ENCODE measurements at regions not wholly inside any gene's neighbourhood (a gene's known extent, or its start where the extent isn't known, plus 50 kb on each side); places are given as distances from the start of the nearest gene placed in this dataset.

- H2AFZ ChIP-seq (ENCODE audit: low read length), result no peak overlapping the region
- H3K27ac ChIP-seq (ENCODE audit: low read length), result no peak overlapping the region
- no peaks in the 10 kb centered on the region for H4K20me1 ChIP-seq (ENCODE audit: insufficient read depth, low read depth, low read length)
- H3K4me2 ChIP-seq (ENCODE audit: low read depth, low read length, poor library complexity, severe bottlenecking), result no peak overlapping the region
- 0 out of 2 replicates have a peak, but pooled peaks cover 2% of the 10 kb centered on the region for H3K27me3 ChIP-seq (ENCODE audit: low read length)
- no peak for DNase-seq
- no peaks in the 10 kb centered on the region for H3K36me3 ChIP-seq (ENCODE audit: insufficient read depth, low read length)
- H3K4me3 ChIP-seq (ENCODE audit: low read length), result no peak overlapping the region
- no peaks in the 10 kb centered on the region for H3K9me3 ChIP-seq (ENCODE audit: low read length)
- no peak overlapping the region for H3K9ac ChIP-seq (ENCODE audit: low read length)
- no peaks in the 10 kb centered on the region for H3K79me2 ChIP-seq (ENCODE audit: low read length)
- no peaks in the 10 kb centered on the region for H3K4me1 ChIP-seq (ENCODE audit: low read length)
- H3K9me2 ChIP-seq (replicated peaks; ENCODE audit: insufficient read depth, low read length), result no peaks in the 10 kb centered on the region
These were observed 184.5 kb downstream of the SYK start for GRCh38 chr9:90986161-90986560.

- no peaks in the 10 kb centered on the region for H3K9me3 ChIP-seq (ENCODE audit: low read length)
- no peaks in the 10 kb centered on the region for H3K79me2 ChIP-seq (ENCODE audit: low read length)
- H3K27ac ChIP-seq (ENCODE audit: low read length), result no peak overlapping the region
- 0 out of 2 replicates have a peak, but pooled peaks cover 2% of the 10 kb centered on the region for H3K27me3 ChIP-seq (ENCODE audit: low read length)
- no peaks in the 10 kb centered on the region for H3K36me3 ChIP-seq (ENCODE audit: insufficient read depth, low read length)
- no peaks in the 10 kb centered on the region for H4K20me1 ChIP-seq (ENCODE audit: insufficient read depth, low read depth, low read length)
- no peak overlapping the region for H3K9ac ChIP-seq (ENCODE audit: low read length)
- H3K4me2 ChIP-seq (ENCODE audit: low read depth, low read length, poor library complexity, severe bottlenecking), result no peak overlapping the region
- no peak overlapping the region for H2AFZ ChIP-seq (ENCODE audit: low read length)
- H3K9me2 ChIP-seq (replicated peaks; ENCODE audit: insufficient read depth, low read length), result no peaks in the 10 kb centered on the region
- H3K4me3 ChIP-seq (ENCODE audit: low read length), result no peak overlapping the region
- no peak for DNase-seq
- H3K4me1 ChIP-seq (ENCODE audit: low read length), result no peaks in the 10 kb centered on the region
These were observed 185.9 kb downstream of the SYK start for GRCh38 chr9:90987566-90987965.

GRCh38 chr9:90988318-90988717 is 186.7 kb downstream of the SYK start:
- Histone ChIP-seq H3K4me1 (ENCODE audit: low read length) (no peaks in the 10 kb centered on the region), H3K36me3 (ENCODE audit: insufficient read depth, low read length) (no peaks in the 10 kb centered on the region), H3K79me2 (ENCODE audit: low read length) (no peaks in the 10 kb centered on the region), H3K4me3 (ENCODE audit: low read length) (no peak overlapping the region), H3K27ac (ENCODE audit: low read length) (no peak overlapping the region), H3K9me3 (ENCODE audit: low read length) (no peaks in the 10 kb centered on the region), H3K9me2 (replicated peaks; ENCODE audit: insufficient read depth, low read length) (no peaks in the 10 kb centered on the region), H3K9ac (ENCODE audit: low read length) (no peak overlapping the region), H4K20me1 (ENCODE audit: insufficient read depth, low read depth, low read length) (no peaks in the 10 kb centered on the region), H3K4me2 (ENCODE audit: low read depth, low read length, poor library complexity, severe bottlenecking) (no peak overlapping the region), H3K27me3 (ENCODE audit: low read length) (0 out of 2 replicates have a peak, but pooled peaks cover 2% of the 10 kb centered on the region), H2AFZ (ENCODE audit: low read length) (no peak overlapping the region)
- DNase-seq, result no peak

GRCh38 chr9:90991953-90992352 is 190.3 kb downstream of the SYK start:
- no peak overlapping the region for H3K4me2 ChIP-seq (ENCODE audit: low read depth, low read length, poor library complexity, severe bottlenecking)
- no peaks in the 10 kb centered on the region for H3K4me1 ChIP-seq (ENCODE audit: low read length)
- H3K27me3 ChIP-seq (ENCODE audit: low read length), result 0 out of 2 replicates have a peak, but pooled peaks cover 2% of the 10 kb centered on the region
- no peaks in the 10 kb centered on the region for H3K9me3 ChIP-seq (ENCODE audit: low read length)
- H4K20me1 ChIP-seq (ENCODE audit: insufficient read depth, low read depth, low read length), result no peaks in the 10 kb centered on the region
- no peaks in the 10 kb centered on the region for H3K36me3 ChIP-seq (ENCODE audit: insufficient read depth, low read length)
- H3K9ac ChIP-seq (ENCODE audit: low read length), result no peak overlapping the region
- no peaks in the 10 kb centered on the region for H3K9me2 ChIP-seq (replicated peaks; ENCODE audit: insufficient read depth, low read length)
- DNase-seq, result no peak
- H3K79me2 ChIP-seq (ENCODE audit: low read length), result no peaks in the 10 kb centered on the region
- no peak overlapping the region for H2AFZ ChIP-seq (ENCODE audit: low read length)
- H3K27ac ChIP-seq (ENCODE audit: low read length), result no peak overlapping the region
- no peak overlapping the region for H3K4me3 ChIP-seq (ENCODE audit: low read length)

GRCh38 chr9:90995516-90995915 is 193.9 kb downstream of the SYK start:
- Histone ChIP-seq H2AFZ (ENCODE audit: low read length) (no peak overlapping the region), H3K4me3 (ENCODE audit: low read length) (no peak overlapping the region)

GRCh38 chr9:90996154-90997065 is 194.8 kb downstream of the SYK start:
- Histone ChIP-seq H3K79me2 (ENCODE audit: low read length) (no peaks in the 10 kb centered on the region), H3K9me3 (ENCODE audit: low read length) (no peaks in the 10 kb centered on the region), H3K9ac (ENCODE audit: low read length) (no peak overlapping the region), H3K27me3 (ENCODE audit: low read length) (no peaks in the 10 kb centered on the region), H2AFZ (ENCODE audit: low read length) (no peak overlapping the region), H3K4me1 (ENCODE audit: low read length) (no peaks in the 10 kb centered on the region), H3K27ac (ENCODE audit: low read length) (no peak overlapping the region), H3K4me3 (ENCODE audit: low read length) (no peak overlapping the region), H3K4me2 (ENCODE audit: low read depth, low read length, poor library complexity, severe bottlenecking) (no peak overlapping the region), H4K20me1 (ENCODE audit: insufficient read depth, low read depth, low read length) (no peaks in the 10 kb centered on the region), H3K36me3 (ENCODE audit: insufficient read depth, low read length) (no peaks in the 10 kb centered on the region), H3K9me2 (replicated peaks; ENCODE audit: insufficient read depth, low read length) (no peaks in the 10 kb centered on the region)
- DNase-seq, result no peak

More at GRCh38 chr9:90995516-90995915, 193.9 kb downstream of the SYK start:
- DNase-seq, result no peak
- Histone ChIP-seq H3K4me2 (ENCODE audit: low read depth, low read length, poor library complexity, severe bottlenecking) (no peak overlapping the region), H3K27ac (ENCODE audit: low read length) (no peak overlapping the region), H3K79me2 (ENCODE audit: low read length) (no peaks in the 10 kb centered on the region), H3K4me1 (ENCODE audit: low read length) (no peaks in the 10 kb centered on the region), H4K20me1 (ENCODE audit: insufficient read depth, low read depth, low read length) (no peaks in the 10 kb centered on the region), H3K36me3 (ENCODE audit: insufficient read depth, low read length) (no peaks in the 10 kb centered on the region), H3K27me3 (ENCODE audit: low read length) (no peaks in the 10 kb centered on the region), H3K9me2 (replicated peaks; ENCODE audit: insufficient read depth, low read length) (no peaks in the 10 kb centered on the region), H3K9ac (ENCODE audit: low read length) (no peak overlapping the region), H3K9me3 (ENCODE audit: low read length) (no peaks in the 10 kb centered on the region)

- Histone ChIP-seq H3K9ac (ENCODE audit: low read length) (no peak overlapping the region), H3K36me3 (ENCODE audit: insufficient read depth, low read length) (no peaks in the 10 kb centered on the region), H2AFZ (ENCODE audit: low read length) (no peak overlapping the region), H3K4me1 (ENCODE audit: low read length) (no peaks in the 10 kb centered on the region), H3K9me3 (ENCODE audit: low read length) (no peaks in the 10 kb centered on the region), H3K27me3 (ENCODE audit: low read length) (no peaks in the 10 kb centered on the region), H3K79me2 (ENCODE audit: low read length) (no peaks in the 10 kb centered on the region), H4K20me1 (ENCODE audit: insufficient read depth, low read depth, low read length) (no peaks in the 10 kb centered on the region), H3K4me3 (ENCODE audit: low read length) (no peak overlapping the region), H3K4me2 (ENCODE audit: low read depth, low read length, poor library complexity, severe bottlenecking) (no peak overlapping the region), H3K9me2 (replicated peaks; ENCODE audit: insufficient read depth, low read length) (no peaks in the 10 kb centered on the region), H3K27ac (ENCODE audit: low read length) (no peak overlapping the region)
- DNase-seq, result no peak
These were observed 197.0 kb downstream of the SYK start for GRCh38 chr9:90998573-90998972.

- H2AFZ ChIP-seq (ENCODE audit: low read length), result no peak overlapping the region
- no peak overlapping the region for H3K4me2 ChIP-seq (ENCODE audit: low read depth, low read length, poor library complexity, severe bottlenecking)
- no peaks in the 10 kb centered on the region for H4K20me1 ChIP-seq (ENCODE audit: insufficient read depth, low read depth, low read length)
- H3K4me1 ChIP-seq (ENCODE audit: low read length), result no peaks in the 10 kb centered on the region
- H3K9me3 ChIP-seq (ENCODE audit: low read length), result no peaks in the 10 kb centered on the region
- no peak for DNase-seq
- H3K9ac ChIP-seq (ENCODE audit: low read length), result no peak overlapping the region
- H3K4me3 ChIP-seq (ENCODE audit: low read length), result no peak overlapping the region
- no peaks in the 10 kb centered on the region for H3K27me3 ChIP-seq (ENCODE audit: low read length)
- H3K27ac ChIP-seq (ENCODE audit: low read length), result no peak overlapping the region
- H3K9me2 ChIP-seq (replicated peaks; ENCODE audit: insufficient read depth, low read length), result no peaks in the 10 kb centered on the region
- H3K36me3 ChIP-seq (ENCODE audit: insufficient read depth, low read length), result no peaks in the 10 kb centered on the region
- H3K79me2 ChIP-seq (ENCODE audit: low read length), result no peaks in the 10 kb centered on the region
These were observed 198.1 kb downstream of the SYK start for GRCh38 chr9:90999425-91000397.

Measured in Karpas-422 (cell line).